MCF 10A (cell line): ENCODE measurements at regions not wholly inside any gene's neighbourhood (a gene's known extent, or its start where the extent isn't known, plus 50 kb on each side); places are given as distances from the start of the nearest gene placed in this dataset.

ENCODE experiments used
- BruUV-seq: library from RNA; stranded (reverse); fragments of 400-500 nt; replicated peaks from 2 replicates; lab custom pipeline; 2021; lab: Mats Ljungman, UMichigan
- CTCF ChIA-PET: fragments of 300-600 bp; sonication (Branson Sonifier 250); formaldehyde crosslinking; extraction: SDS; loops from one replicate; lab custom pipeline; 2021; ENCODE audit warnings: antibody characterized with exemption, inconsistent platforms; lab: Yijun Ruan, JAX
- POLR2A ChIA-PET: fragments of 300-600, 350-650 bp; sonication (Branson Sonifier 250); formaldehyde crosslinking; extraction: SDS; loops from one replicate; lab custom pipeline; 2020; ENCODE audit warnings: antibody characterized with exemption, inconsistent platforms; lab: Yijun Ruan, JAX
- DNase-seq: peaks from one replicate; pipeline ENCODE4 v3.0.0-alpha.2; 2018; ENCODE audit not compliant: unreplicated experiment
- H3K27ac Mint-ChIP-seq: one replicate; pipeline ENCODE4 v1.8.0; 2022; ENCODE audit warnings: mild to moderate bottlenecking, low read depth, mixed read lengths; ENCODE audit not compliant: unreplicated experiment
- H3K27me3 Mint-ChIP-seq: one replicate; pipeline ENCODE4 v1.8.0; 2022; ENCODE audit warnings: mixed read lengths; ENCODE audit not compliant: insufficient read depth, unreplicated experiment
- H3K36me3 Mint-ChIP-seq: one replicate; pipeline ENCODE4 v1.8.0; 2022; ENCODE audit warnings: mild to moderate bottlenecking, moderate library complexity, mixed read lengths; ENCODE audit not compliant: insufficient read depth, unreplicated experiment
- H3K4me1 Mint-ChIP-seq: one replicate; pipeline ENCODE4 v1.8.0; 2022; ENCODE audit warnings: mixed read lengths; ENCODE audit not compliant: insufficient read depth, unreplicated experiment
- H3K4me3 Mint-ChIP-seq: one replicate; pipeline ENCODE4 v1.8.0; 2022; ENCODE audit warnings: mild to moderate bottlenecking, moderate library complexity, mixed read lengths; ENCODE audit not compliant: unreplicated experiment
- H3K9me3 Mint-ChIP-seq: one replicate; pipeline ENCODE4 v1.8.0; 2022; ENCODE audit warnings: mixed read lengths; ENCODE audit not compliant: unreplicated experiment
- intact Hi-C: fragments of 100-400 bp; cut with micrococcal nuclease; formaldehyde crosslinking; loops from 2 replicates; pipeline ENCODE4 v1.14.1; 2022
- TF ChIP-seq, protein P1 (sequence below): fragments of 200-600 bp; IDR thresholded peaks from one replicate; pipeline ENCODE4 v1.8.0; 2022; ENCODE audit warnings: antibody characterized with exemption, mild to moderate bottlenecking; ENCODE audit not compliant: unreplicated experiment

DNA sequence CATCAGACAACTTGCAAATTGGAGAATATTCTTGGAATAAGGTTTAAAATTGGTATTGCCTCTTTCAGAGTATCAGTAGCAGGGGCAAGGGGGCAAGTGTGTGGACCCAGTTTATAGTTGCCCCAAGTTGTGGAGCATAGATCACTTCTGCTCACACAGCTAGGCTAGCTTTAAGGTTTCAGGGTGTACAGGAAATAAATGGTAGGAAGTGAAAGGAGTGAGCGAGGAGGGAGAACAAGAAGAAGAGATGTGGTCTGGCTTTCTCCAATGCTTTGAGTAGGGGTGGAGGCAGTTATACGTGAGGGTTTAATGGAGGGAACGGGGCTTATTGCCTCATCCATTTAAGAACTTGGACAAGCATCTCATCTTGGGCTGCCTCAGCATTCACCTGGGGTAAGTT lies 290.0 kb upstream of the CFAP20DC start:
- POLR2A ChIA-PET, result no interaction called here
- no TSS peak for BruUV-seq
- Mint-ChIP-seq H3K4me1 (peaks cover 8% of the 10 kb centered on the region), H3K9me3 (no peaks in the 10 kb centered on the region), H3K27me3 (no peaks in the 10 kb centered on the region), H3K36me3 (no peaks in the 10 kb centered on the region), H3K27ac (no peak overlapping the region), H3K4me3 (no peak overlapping the region)
- TF ChIP-seq, protein P1, sequence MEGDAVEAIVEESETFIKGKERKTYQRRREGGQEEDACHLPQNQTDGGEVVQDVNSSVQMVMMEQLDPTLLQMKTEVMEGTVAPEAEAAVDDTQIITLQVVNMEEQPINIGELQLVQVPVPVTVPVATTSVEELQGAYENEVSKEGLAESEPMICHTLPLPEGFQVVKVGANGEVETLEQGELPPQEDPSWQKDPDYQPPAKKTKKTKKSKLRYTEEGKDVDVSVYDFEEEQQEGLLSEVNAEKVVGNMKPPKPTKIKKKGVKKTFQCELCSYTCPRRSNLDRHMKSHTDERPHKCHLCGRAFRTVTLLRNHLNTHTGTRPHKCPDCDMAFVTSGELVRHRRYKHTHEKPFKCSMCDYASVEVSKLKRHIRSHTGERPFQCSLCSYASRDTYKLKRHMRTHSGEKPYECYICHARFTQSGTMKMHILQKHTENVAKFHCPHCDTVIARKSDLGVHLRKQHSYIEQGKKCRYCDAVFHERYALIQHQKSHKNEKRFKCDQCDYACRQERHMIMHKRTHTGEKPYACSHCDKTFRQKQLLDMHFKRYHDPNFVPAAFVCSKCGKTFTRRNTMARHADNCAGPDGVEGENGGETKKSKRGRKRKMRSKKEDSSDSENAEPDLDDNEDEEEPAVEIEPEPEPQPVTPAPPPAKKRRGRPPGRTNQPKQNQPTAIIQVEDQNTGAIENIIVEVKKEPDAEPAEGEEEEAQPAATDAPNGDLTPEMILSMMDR, result no peak
- CTCF ChIA-PET, result no interaction called here
- no peak for DNase-seq
- intact Hi-C loops, result no loop called here

DNA sequence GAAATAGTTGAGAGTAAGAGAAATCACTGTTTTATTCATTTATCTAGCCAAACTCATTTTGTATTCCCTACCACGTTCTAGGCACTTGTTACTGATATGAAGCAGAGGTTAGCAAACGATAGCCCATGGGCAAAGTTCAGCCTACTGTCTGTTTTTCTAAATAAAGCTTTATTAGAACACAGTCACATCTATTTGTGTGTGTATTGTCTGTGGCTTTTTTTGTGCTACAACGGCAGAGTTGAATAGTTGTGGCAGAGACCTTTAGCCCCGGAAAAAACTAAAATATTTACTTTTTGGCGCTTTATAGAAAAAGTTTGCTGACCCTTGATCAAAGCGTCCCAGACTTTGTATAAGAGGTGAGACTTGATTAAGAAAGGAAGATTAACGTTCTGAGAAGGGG lies 289.1 kb upstream of the CFAP20DC start:
- DNase-seq, result no peak
- ChIA-PET CTCF (no interaction called here), POLR2A (no interaction called here)
- TF ChIP-seq, protein P1, result no peak
- intact Hi-C loops, result no loop called here
- peaks cover 14% of the 10 kb centered on the region for H3K4me1 Mint-ChIP-seq
- H3K36me3 Mint-ChIP-seq, result peaks cover 3% of the 10 kb centered on the region
- no peaks in the 10 kb centered on the region for H3K27me3 Mint-ChIP-seq
- no peak overlapping the region for H3K4me3 Mint-ChIP-seq
- no TSS peak for BruUV-seq
- peaks cover 4% of the 10 kb centered on the region for H3K9me3 Mint-ChIP-seq
- no peak overlapping the region for H3K27ac Mint-ChIP-seq

DNA sequence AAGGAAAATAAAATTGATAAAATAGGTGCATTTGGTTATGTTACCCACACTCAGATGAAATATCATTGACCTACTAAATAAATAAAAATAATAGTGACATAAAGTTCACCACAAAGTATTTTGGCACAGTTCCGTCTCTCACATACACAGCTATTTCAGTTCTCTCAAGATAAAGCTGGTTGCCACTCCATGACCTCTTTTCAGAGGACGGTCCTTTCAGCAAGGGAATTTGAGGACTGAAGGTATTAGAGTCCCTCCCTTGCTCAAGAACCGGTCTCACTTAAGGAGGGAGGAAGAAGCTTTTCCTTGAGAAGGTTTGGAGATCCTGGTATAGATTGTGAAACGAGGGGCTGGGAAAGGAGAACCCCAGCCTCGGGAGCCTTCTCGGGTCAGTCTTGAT lies 285.5 kb upstream of the CFAP20DC start:
- TF ChIP-seq, protein P1, result no peak
- H3K27ac Mint-ChIP-seq, result peak overlapping the region; percentile 89

DNA sequence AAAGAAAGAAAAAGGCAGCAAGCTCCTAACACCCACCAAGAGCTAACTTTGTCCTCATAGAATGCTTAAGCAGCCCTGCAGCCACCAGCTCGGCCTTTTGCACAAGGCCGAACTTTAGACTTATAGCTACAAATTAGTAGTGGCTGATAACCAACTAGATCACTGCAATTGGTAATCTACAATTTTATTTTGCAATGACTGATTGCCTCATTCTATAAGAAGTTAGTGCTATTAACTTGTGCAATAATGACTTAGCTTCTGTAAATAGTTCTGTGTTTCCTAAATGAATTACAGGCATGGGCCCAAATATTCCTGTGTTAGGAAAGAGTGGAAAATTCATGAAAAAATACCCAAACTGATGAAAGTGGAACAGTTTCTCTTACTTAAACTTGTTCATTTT lies 284.8 kb upstream of the CFAP20DC start:
- CTCF ChIA-PET, result interaction anchor here (1.8 kb wide), 1 partner anchor 523 kb away, joined by 6 read pairs; no protein-coding TSS in a partner anchor
- no peaks in the 10 kb centered on the region for H3K27me3 Mint-ChIP-seq
- DNase-seq, result peak; percentile 59
- TF ChIP-seq, protein P1, result no peak
- H3K9me3 Mint-ChIP-seq, result peaks cover 16% of the 10 kb centered on the region
- H3K4me3 Mint-ChIP-seq, result no peak overlapping the region
- peaks cover 15% of the 10 kb centered on the region for H3K36me3 Mint-ChIP-seq
- POLR2A ChIA-PET, result interaction anchor here (0.7 to 1.6 kb wide), 4 partner anchors 86 to 302 kb away, joined by 4 to 13 read pairs (median 4); no protein-coding TSS in a partner anchor
- intact Hi-C loops, result loop anchor here (5.0 kb wide), 1 partner anchor 223 kb away; no protein-coding TSS in a partner anchor
- peak overlapping the region; percentile 89 for H3K27ac Mint-ChIP-seq
- H3K4me1 Mint-ChIP-seq, result peaks cover 28% of the 10 kb centered on the region
- BruUV-seq, result no TSS peak

More for the DNA sequence above, 285.5 kb upstream of the CFAP20DC start:
- H3K27me3 Mint-ChIP-seq, result no peaks in the 10 kb centered on the region
- H3K9me3 Mint-ChIP-seq, result peaks cover 9% of the 10 kb centered on the region
- POLR2A ChIA-PET, result interaction anchor here (1.4 to 1.6 kb wide), 2 partner anchors 90 to 233 kb away, joined by 4 to 13 read pairs; no protein-coding TSS in a partner anchor
- BruUV-seq, result no TSS peak
- H3K4me1 Mint-ChIP-seq, result peaks cover 28% of the 10 kb centered on the region
- H3K36me3 Mint-ChIP-seq, result peaks cover 15% of the 10 kb centered on the region
- CTCF ChIA-PET, result interaction anchor here (0.9 kb wide), 1 partner anchor 149 kb away, joined by 3 read pairs; no protein-coding TSS in a partner anchor
- no peak overlapping the region for H3K4me3 Mint-ChIP-seq
- no peak for DNase-seq
- intact Hi-C loops, result no loop called here
